Sigmoid colon (tissue), 4 donors: ENCODE measurements at regions not wholly inside any gene's neighbourhood (a gene's known extent, or its start where the extent isn't known, plus 50 kb on each side); places are given as distances from the start of the nearest gene placed in this dataset.
"Not testable (repeated sequence)": the region's sequence is repeated elsewhere in the genome, so short reads cannot be mapped to it uniquely, and the experiment has no call there.

ENCODE experiments used
- CTCF ChIP-seq, 4 experiments: fragments of 450-650 bp in 3 of 4; fragments of 200-600 bp in 1 of 4; IDR thresholded peaks; one replicate each; pipeline ENCODE4 v1.5.1; 2016 to 2019; ENCODE audit warnings: antibody characterized with exemption in 4 of 4, mild to moderate bottlenecking in 3 of 4, moderate library complexity in 2 of 4
- POLR2A ChIP-seq, 2 donors: fragments of 450-650 bp; IDR thresholded peaks; one replicate each; pipeline ENCODE4 v1.6.1; 2016; ENCODE audit warnings: antibody characterized with exemption in 2 of 2, mild to moderate bottlenecking in 2 of 2, moderate library complexity in 2 of 2
- POLR2AphosphoS5 ChIP-seq, 4 donors: sonication (generic); formaldehyde crosslinking; IDR thresholded peaks; one replicate each; pipeline ENCODE4 v1.6.1; 2017; ENCODE audit warnings: antibody characterized with exemption in 4 of 4

DNA sequence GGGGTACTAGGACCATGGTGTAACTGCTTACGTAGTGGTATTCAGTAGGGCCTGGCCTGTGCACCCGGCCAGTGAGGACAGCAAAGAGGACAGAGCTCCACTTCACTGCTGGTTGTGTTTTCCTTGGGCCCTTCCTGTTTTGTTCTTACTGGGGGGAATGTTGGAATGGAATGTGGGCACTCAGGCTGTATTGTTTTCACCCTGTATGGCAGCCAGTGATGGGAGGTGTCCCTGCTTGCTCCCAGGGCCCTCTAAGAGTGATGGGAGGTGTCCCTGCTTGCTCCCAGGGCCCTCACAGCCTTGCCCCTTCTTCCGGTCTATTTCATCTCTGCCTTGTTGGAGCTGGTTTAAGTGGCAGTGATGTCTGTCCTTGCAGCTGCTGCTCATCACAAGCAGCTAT lies 158.0 kb downstream of the ATP6V0E2 start:
- TF ChIP-seq CTCF, POLR2A, POLR2AphosphoS5 (IDR thresholded peaks at IDR 0.05): not testable (repeated sequence)
